ENCODE measurements at regions not wholly inside any gene's neighbourhood (a gene's known extent, or its start where the extent isn't known, plus 50 kb on each side); places are given as distances from the start of the nearest gene placed in this dataset.

DNA sequence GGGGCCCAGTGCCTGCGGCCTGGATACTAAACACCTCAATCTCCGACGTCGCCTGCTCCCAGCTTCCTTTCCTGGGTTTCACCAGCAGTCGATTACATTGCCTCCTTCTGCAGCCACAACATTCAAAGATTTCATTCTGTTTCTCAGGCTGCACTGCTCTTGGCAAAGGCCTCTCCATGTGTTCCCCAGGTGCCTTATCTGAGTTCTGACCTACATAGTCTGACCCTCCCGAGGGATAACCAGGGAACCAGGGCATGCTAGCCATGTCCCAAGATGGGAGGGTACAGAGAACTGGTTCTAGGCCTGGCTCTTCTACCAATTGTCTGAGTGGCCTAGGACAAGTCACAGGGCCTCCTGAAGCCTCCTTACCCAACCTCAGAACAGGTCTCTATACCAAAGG, 62.2 kb upstream of the ACSL1 start:
- no peaks in the 10 kb centered on the region for H3K36me3 ChIP-seq
- no peak overlapping the region for H3K4me3 ChIP-seq
- H3K4me1 ChIP-seq, result no peaks in the 10 kb centered on the region
- no peak for DNase-seq
- no peak for TF ChIP-seq POLR2A (IDR thresholded peaks at IDR 0.05)
- TF ChIP-seq, protein P1, sequence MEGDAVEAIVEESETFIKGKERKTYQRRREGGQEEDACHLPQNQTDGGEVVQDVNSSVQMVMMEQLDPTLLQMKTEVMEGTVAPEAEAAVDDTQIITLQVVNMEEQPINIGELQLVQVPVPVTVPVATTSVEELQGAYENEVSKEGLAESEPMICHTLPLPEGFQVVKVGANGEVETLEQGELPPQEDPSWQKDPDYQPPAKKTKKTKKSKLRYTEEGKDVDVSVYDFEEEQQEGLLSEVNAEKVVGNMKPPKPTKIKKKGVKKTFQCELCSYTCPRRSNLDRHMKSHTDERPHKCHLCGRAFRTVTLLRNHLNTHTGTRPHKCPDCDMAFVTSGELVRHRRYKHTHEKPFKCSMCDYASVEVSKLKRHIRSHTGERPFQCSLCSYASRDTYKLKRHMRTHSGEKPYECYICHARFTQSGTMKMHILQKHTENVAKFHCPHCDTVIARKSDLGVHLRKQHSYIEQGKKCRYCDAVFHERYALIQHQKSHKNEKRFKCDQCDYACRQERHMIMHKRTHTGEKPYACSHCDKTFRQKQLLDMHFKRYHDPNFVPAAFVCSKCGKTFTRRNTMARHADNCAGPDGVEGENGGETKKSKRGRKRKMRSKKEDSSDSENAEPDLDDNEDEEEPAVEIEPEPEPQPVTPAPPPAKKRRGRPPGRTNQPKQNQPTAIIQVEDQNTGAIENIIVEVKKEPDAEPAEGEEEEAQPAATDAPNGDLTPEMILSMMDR (IDR thresholded peaks at IDR 0.05), result no peak
- no peak overlapping the region for H3K27ac ChIP-seq
- H3K27me3 ChIP-seq, result no peaks in the 10 kb centered on the region
- H3K9me3 ChIP-seq, result no peaks in the 10 kb centered on the region

DNA sequence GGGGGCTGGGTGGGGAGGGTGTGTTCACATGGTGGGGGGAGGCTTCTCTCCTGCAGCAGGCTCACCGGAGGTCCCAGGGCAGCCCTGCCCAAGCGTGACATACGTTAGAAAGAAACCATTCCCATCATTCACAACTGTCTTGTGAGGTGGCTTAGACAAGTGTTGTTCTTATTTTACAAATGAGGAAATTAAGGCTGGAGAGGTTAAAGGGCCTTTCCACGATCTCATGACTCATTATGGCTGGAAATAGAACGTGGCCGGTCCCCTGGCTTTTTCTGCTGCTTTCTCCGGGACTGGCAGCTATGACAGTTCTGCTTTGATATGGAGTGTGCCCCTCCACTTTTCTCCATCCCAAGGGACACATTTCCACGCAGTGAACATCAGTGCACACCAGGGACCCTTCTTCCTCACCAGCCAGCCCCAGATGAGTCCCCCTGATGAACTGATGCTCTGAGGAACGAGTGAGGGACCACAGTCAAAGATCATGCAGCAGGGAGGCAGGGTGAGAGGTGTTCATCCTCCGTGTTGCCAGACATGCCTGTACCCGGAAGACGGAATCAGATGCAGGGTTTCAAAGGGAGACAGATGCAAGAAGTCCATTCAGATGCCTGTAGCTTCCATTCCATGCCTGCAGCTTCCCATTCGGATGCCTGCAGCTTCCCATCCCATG, 64.0 kb upstream of the ACSL1 start:
- TF ChIP-seq, protein P1 (IDR thresholded peaks at IDR 0.05), result no peak
- TF ChIP-seq POLR2A (IDR thresholded peaks at IDR 0.05), result no peak
- Histone ChIP-seq H3K4me1 (no peaks in the 10 kb centered on the region), H3K27me3 (no peaks in the 10 kb centered on the region), H3K4me3 (no peak overlapping the region), H3K9me3 (no peaks in the 10 kb centered on the region), H3K27ac (no peak overlapping the region), H3K36me3 (no peaks in the 10 kb centered on the region)
- DNase-seq, result no peak

DNA sequence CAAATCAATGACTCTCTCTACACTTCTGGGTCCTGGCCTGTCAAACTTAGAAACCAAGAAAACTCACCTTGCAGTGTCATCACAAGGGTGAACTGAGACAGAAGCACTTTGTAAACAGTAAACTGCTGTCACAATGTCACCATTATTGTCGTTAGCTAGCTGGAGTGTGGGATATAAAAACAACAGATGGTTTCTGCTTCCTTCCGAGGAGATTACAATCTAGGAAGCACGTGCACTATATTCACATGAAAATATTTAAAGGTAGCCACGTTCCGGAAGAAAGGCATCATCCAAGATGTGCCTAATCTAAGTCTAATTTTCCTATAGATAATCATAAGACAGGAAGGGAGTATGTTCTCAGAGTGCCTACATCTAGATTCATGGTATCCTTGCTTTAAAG, 64.7 kb upstream of the ACSL1 start:
- Histone ChIP-seq H3K9me3 (no peaks in the 10 kb centered on the region), H3K27me3 (no peaks in the 10 kb centered on the region), H3K36me3 (no peaks in the 10 kb centered on the region), H3K4me3 (no peak overlapping the region), H3K4me1 (no peaks in the 10 kb centered on the region), H3K27ac (no peak overlapping the region)
- no peak for DNase-seq
- TF ChIP-seq, protein P1 (IDR thresholded peaks at IDR 0.05), result no peak
- no peak for TF ChIP-seq POLR2A (IDR thresholded peaks at IDR 0.05)

DNA sequence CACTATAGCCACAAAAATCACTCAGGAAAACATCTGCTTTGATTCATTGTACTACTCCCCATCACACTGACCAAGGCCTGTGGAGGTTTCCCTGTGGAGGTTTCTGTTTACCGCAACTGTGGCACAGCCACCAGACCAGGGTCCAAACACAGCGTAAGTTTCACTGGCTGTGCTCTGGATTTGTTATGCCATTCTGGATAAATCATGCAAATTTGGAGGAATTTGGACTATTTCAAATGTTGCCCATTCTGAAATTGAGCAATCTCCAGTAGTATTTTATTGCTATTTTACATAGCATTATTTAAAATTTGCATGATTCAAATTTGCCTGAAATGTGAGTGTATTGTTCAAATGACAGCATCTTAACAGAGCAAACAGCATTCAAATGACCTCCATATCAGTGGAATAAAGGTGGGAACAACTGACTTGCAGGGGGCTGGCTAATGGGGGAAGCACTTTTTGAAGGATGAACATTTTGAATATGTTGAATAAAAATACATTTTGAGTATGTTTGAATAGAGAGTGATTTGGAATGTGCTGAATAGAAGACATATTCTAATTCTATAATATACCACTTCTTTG, 66.1 kb upstream of the ACSL1 start:
- no peak for DNase-seq
- H3K27ac ChIP-seq, result no peak overlapping the region
- H3K36me3 ChIP-seq, result no peaks in the 10 kb centered on the region
- TF ChIP-seq, protein P1 (IDR thresholded peaks at IDR 0.05), result no peak
- TF ChIP-seq POLR2A (IDR thresholded peaks at IDR 0.05), result no peak
- no peaks in the 10 kb centered on the region for H3K9me3 ChIP-seq
- no peaks in the 10 kb centered on the region for H3K4me1 ChIP-seq
- H3K4me3 ChIP-seq, result no peak overlapping the region
- H3K27me3 ChIP-seq, result no peaks in the 10 kb centered on the region

DNA sequence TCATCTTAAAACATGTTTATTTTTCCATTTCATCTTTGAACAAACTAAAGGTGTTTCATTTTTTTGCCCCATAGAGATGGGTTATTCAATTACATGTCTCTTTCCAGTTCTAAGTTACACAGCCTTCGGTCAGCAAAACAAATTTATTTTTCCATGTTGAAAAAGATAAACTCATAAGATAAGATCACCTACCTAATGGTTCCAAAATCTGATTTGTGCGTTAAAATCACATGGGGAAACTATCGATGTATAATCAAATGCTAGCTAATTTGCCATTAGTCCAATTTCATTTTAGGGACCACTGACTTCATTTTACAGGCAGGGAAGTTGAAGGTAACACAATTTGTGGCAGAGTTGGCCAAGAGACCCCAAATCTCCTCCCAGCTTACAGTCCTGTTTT, 67.2 kb upstream of the ACSL1 start:
- Histone ChIP-seq H3K4me1 (no peaks in the 10 kb centered on the region), H3K4me3 (no peak overlapping the region), H3K9me3 (no peaks in the 10 kb centered on the region), H3K27me3 (no peaks in the 10 kb centered on the region), H3K27ac (no peak overlapping the region), H3K36me3 (no peaks in the 10 kb centered on the region)
- no peak for DNase-seq
- no peak for TF ChIP-seq POLR2A (IDR thresholded peaks at IDR 0.05)
- TF ChIP-seq, protein P1 (IDR thresholded peaks at IDR 0.05), result no peak
